ENCODE measurements at regions not wholly inside any gene's neighbourhood (a gene's known extent, or its start where the extent isn't known, plus 50 kb on each side); places are given as distances from the start of the nearest gene placed in this dataset.

DNA sequence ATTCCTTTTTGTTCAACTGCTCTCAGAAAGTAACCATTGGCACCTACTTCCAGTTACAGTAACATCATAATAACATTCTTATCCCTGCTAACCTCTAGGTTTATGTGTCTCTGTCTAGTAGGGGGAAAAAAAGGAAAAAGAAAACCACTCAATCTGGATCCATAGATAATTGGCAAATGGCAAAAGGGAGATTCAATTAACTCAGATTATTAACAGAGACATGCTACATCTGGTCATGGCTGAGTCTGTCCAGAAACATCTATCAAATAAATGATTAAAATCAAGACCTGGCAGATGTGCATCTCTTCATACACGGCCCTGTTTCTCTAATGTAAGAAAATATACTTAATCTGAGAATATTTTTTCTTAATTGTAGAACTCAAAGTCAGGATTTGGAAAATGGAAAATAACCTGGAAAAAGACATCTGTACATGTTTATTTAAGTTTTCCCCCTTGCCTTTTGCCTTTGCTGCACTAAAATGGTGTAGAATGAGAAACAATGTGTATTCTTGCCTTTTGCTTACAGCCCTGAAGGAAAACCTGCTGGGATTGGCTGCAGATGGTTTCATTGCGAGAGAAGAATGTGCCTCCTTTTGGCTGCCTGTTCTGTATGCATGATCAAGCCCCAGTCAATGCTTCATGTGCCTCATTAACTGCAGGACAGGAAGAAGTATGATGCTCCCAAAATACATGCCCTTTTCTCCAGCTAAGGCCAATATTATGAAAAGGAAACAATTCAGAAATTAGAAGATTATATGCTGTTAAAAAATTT lies 921.6 kb upstream of the PCDH20 start:
- no peaks in the 10 kb centered on the region for H3K27me3 ChIP-seq (ENCODE audit: insufficient read depth, insufficient read length)
- H3K9ac ChIP-seq (ENCODE audit: insufficient read length, low read depth) = no peak overlapping the region
- DNase-seq (ENCODE audit: low read depth, low spot score) = no peak
- H3K9me3 ChIP-seq (ENCODE audit: insufficient read depth, low read length) = no peaks in the 10 kb centered on the region
- H3K36me3 ChIP-seq (ENCODE audit: insufficient read depth, insufficient read length, low read length) = no peaks in the 10 kb centered on the region
- TF ChIP-seq YY1 (IDR thresholded peaks at IDR 0.05; ENCODE audit: insufficient read depth, insufficient read length) (no peak), ZNF274 (IDR thresholded peaks at IDR 0.05; ENCODE audit: low read depth, low read length) (no peak), SUZ12 (IDR thresholded peaks at IDR 0.05; ENCODE audit: extremely low read depth, insufficient read depth, insufficient read length) (no peak)
- H3K4me3 ChIP-seq (ENCODE audit: insufficient read length, low read depth) = no peak overlapping the region
- H3K4me1 ChIP-seq (ENCODE audit: insufficient read depth, insufficient read length) = no peaks in the 10 kb centered on the region

DNA sequence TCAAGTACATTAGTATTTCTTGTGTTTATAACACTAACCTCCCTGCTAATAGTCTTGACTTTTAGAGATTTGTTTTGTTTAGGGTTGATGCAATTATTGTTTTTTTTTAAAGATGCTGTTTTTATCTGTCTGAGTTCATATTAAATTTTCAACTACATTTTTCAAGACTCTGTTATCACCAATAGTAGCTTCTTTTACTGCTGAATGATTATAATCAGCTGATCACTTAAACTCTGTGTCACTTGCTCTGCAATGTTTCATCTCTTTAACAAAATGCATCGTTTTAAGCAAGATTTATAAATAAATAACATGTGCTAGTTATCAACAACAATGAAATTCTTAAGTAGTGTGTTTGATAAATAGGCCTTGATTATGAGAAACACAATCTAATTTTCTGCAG lies 920.9 kb upstream of the PCDH20 start:
- DNase-seq (ENCODE audit: low read depth, low spot score) = no peak
- no peaks in the 10 kb centered on the region for H3K27me3 ChIP-seq (ENCODE audit: insufficient read depth, insufficient read length)
- H3K9me3 ChIP-seq (ENCODE audit: insufficient read depth, low read length) = no peaks in the 10 kb centered on the region
- no peaks in the 10 kb centered on the region for H3K4me1 ChIP-seq (ENCODE audit: insufficient read depth, insufficient read length)
- TF ChIP-seq YY1 (IDR thresholded peaks at IDR 0.05; ENCODE audit: insufficient read depth, insufficient read length) (no peak), SUZ12 (IDR thresholded peaks at IDR 0.05; ENCODE audit: extremely low read depth, insufficient read depth, insufficient read length) (no peak), ZNF274 (IDR thresholded peaks at IDR 0.05; ENCODE audit: low read depth, low read length) (no peak)
- no peak overlapping the region for H3K4me3 ChIP-seq (ENCODE audit: insufficient read length, low read depth)
- no peaks in the 10 kb centered on the region for H3K36me3 ChIP-seq (ENCODE audit: insufficient read depth, insufficient read length, low read length)
- no peak overlapping the region for H3K9ac ChIP-seq (ENCODE audit: insufficient read length, low read depth)

DNA sequence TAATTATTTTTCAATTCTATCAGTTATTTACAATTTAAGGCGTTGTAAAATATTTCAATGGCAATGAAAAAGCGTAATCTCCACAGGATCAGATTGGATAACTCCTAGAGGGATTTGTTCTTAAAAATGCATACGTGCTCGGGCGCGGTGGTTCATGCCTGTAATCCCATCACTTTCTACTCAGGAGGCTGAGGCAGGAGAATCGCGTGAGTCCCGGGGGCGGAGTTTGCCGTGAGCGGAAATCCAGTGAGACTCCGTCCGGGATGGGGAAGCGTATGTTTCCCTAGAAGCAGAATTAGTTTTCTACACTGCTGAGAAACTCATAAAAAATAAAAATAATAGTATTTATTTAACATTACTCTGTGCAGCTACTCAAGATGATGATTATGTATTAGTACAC lies 917.8 kb upstream of the PCDH20 start:
- TF ChIP-seq YY1 (IDR thresholded peaks at IDR 0.05; ENCODE audit: insufficient read depth, insufficient read length) (no peak), ZNF274 (IDR thresholded peaks at IDR 0.05; ENCODE audit: low read depth, low read length) (no peak), SUZ12 (IDR thresholded peaks at IDR 0.05; ENCODE audit: extremely low read depth, insufficient read depth, insufficient read length) (no peak)
- Histone ChIP-seq H3K27me3 (ENCODE audit: insufficient read depth, insufficient read length) (no peaks in the 10 kb centered on the region), H3K4me1 (ENCODE audit: insufficient read depth, insufficient read length) (no peaks in the 10 kb centered on the region), H3K36me3 (ENCODE audit: insufficient read depth, insufficient read length, low read length) (no peaks in the 10 kb centered on the region), H3K4me3 (ENCODE audit: insufficient read length, low read depth) (no peak overlapping the region), H3K9me3 (ENCODE audit: insufficient read depth, low read length) (no peaks in the 10 kb centered on the region), H3K9ac (ENCODE audit: insufficient read length, low read depth) (no peak overlapping the region)
- no peak for DNase-seq (ENCODE audit: low read depth, low spot score)

DNA sequence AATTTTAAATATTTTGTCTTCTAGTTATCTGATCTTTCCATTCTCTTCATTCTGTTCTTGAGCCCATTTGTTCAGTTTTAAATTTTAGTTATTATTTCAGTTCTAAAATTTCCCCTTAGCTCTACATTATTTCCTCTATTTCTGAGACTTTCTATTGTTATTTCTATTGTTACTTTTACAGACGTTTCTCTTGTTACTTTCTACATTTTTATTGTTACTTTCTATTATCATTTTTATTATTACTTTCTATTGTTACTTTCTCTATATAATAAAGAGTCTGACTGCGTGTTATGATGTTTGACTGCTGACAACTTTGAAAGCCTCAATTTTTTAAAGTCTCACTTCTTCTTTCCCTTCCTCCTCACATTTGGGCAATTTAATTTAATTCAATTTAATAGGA lies 915.7 kb upstream of the PCDH20 start:
- no peaks in the 10 kb centered on the region for H3K9me3 ChIP-seq (ENCODE audit: insufficient read depth, low read length)
- no peak overlapping the region for H3K4me3 ChIP-seq (ENCODE audit: insufficient read length, low read depth)
- no peaks in the 10 kb centered on the region for H3K27me3 ChIP-seq (ENCODE audit: insufficient read depth, insufficient read length)
- no peak for TF ChIP-seq YY1 (IDR thresholded peaks at IDR 0.05; ENCODE audit: insufficient read depth, insufficient read length)
- no peak for TF ChIP-seq SUZ12 (IDR thresholded peaks at IDR 0.05; ENCODE audit: extremely low read depth, insufficient read depth, insufficient read length)
- no peak for TF ChIP-seq ZNF274 (IDR thresholded peaks at IDR 0.05; ENCODE audit: low read depth, low read length)
- no peaks in the 10 kb centered on the region for H3K4me1 ChIP-seq (ENCODE audit: insufficient read depth, insufficient read length)
- no peaks in the 10 kb centered on the region for H3K36me3 ChIP-seq (ENCODE audit: insufficient read depth, insufficient read length, low read length)
- H3K9ac ChIP-seq (ENCODE audit: insufficient read length, low read depth) = no peak overlapping the region
- no peak for DNase-seq (ENCODE audit: low read depth, low spot score)

DNA sequence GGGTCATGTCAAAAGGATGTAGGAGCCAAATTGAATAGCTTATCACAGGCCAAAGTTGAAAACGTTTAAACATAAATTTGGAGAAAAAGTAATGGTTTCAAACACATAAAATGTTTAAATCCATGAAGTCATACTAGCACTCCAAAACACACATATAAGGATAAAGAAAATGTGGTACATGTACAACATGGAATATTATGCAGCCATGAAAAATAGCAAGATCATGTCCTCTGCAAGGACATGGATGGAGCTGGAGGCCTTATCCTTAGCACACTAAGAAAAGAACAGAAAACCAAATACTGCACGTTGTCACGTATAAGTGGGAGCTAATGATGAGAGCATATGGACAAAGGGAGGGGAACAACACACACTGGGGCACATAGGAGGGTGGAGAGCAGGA lies 911.7 kb upstream of the PCDH20 start:
- TF ChIP-seq ZNF274 (IDR thresholded peaks at IDR 0.05; ENCODE audit: low read depth, low read length) = no peak
- no peak for TF ChIP-seq SUZ12 (IDR thresholded peaks at IDR 0.05; ENCODE audit: extremely low read depth, insufficient read depth, insufficient read length)
- no peak for TF ChIP-seq YY1 (IDR thresholded peaks at IDR 0.05; ENCODE audit: insufficient read depth, insufficient read length)
- Histone ChIP-seq H3K4me3 (ENCODE audit: insufficient read length, low read depth) (no peak overlapping the region), H3K36me3 (ENCODE audit: insufficient read depth, insufficient read length, low read length) (no peaks in the 10 kb centered on the region), H3K9me3 (ENCODE audit: insufficient read depth, low read length) (no peaks in the 10 kb centered on the region), H3K27me3 (ENCODE audit: insufficient read depth, insufficient read length) (no peaks in the 10 kb centered on the region), H3K9ac (ENCODE audit: insufficient read length, low read depth) (no peak overlapping the region), H3K4me1 (ENCODE audit: insufficient read depth, insufficient read length) (no peaks in the 10 kb centered on the region)
- no peak for DNase-seq (ENCODE audit: low read depth, low spot score)

DNA sequence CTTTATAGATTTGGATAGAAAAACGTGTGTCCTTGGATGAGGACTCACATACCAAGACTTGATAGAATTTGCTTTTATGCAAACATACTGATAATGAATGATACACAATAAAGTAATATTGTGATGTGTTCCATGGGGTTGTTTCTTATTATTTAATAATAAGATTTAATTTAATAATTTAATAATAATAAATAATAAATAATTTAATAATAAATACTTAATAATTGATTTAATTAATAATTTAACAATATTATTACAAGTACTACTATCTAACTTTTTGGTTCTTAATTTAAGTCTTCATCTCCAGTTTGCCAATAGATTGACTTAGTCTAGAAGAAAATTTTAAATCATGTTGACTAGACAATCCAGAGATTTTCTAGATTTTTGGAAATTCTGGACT lies 909.2 kb upstream of the PCDH20 start:
- Histone ChIP-seq H3K9ac (ENCODE audit: insufficient read length, low read depth) (no peak overlapping the region), H3K27me3 (ENCODE audit: insufficient read depth, insufficient read length) (no peaks in the 10 kb centered on the region), H3K4me1 (ENCODE audit: insufficient read depth, insufficient read length) (no peaks in the 10 kb centered on the region), H3K36me3 (ENCODE audit: insufficient read depth, insufficient read length, low read length) (no peaks in the 10 kb centered on the region), H3K9me3 (ENCODE audit: insufficient read depth, low read length) (no peaks in the 10 kb centered on the region), H3K4me3 (ENCODE audit: insufficient read length, low read depth) (no peak overlapping the region)
- DNase-seq (ENCODE audit: low read depth, low spot score) = no peak
- no peak for TF ChIP-seq YY1 (IDR thresholded peaks at IDR 0.05; ENCODE audit: insufficient read depth, insufficient read length)
- no peak for TF ChIP-seq ZNF274 (IDR thresholded peaks at IDR 0.05; ENCODE audit: low read depth, low read length)
- TF ChIP-seq SUZ12 (IDR thresholded peaks at IDR 0.05; ENCODE audit: extremely low read depth, insufficient read depth, insufficient read length) = no peak

DNA sequence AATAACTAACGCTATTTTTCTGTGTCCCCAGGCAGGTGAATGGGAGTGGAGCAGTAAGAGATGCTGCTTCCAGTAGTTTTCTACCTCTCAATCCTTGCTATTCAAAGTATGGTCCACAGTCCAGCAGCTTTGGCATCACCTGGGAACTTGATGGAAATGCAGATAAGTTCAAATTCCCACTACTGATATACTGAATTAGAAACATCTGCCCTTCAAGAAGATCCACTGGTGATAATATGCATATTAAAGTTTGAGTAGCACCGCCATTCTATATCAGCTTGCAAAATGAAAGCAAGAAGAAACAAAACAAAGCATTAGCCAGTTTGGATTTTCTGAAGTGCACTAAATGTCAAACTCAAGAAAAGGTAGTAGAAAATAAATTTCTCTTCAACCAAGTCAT lies 906.2 kb upstream of the PCDH20 start:
- no peaks in the 10 kb centered on the region for H3K9me3 ChIP-seq (ENCODE audit: insufficient read depth, low read length)
- H3K27me3 ChIP-seq (ENCODE audit: insufficient read depth, insufficient read length) = no peaks in the 10 kb centered on the region
- no peaks in the 10 kb centered on the region for H3K36me3 ChIP-seq (ENCODE audit: insufficient read depth, insufficient read length, low read length)
- no peaks in the 10 kb centered on the region for H3K4me1 ChIP-seq (ENCODE audit: insufficient read depth, insufficient read length)
- H3K4me3 ChIP-seq (ENCODE audit: insufficient read length, low read depth) = no peak overlapping the region
- no peak overlapping the region for H3K9ac ChIP-seq (ENCODE audit: insufficient read length, low read depth)
- no peak for TF ChIP-seq SUZ12 (IDR thresholded peaks at IDR 0.05; ENCODE audit: extremely low read depth, insufficient read depth, insufficient read length)
- no peak for TF ChIP-seq YY1 (IDR thresholded peaks at IDR 0.05; ENCODE audit: insufficient read depth, insufficient read length)
- TF ChIP-seq ZNF274 (IDR thresholded peaks at IDR 0.05; ENCODE audit: low read depth, low read length) = no peak
- no peak for DNase-seq (ENCODE audit: low read depth, low spot score)
